ENCODE measurements at regions not wholly inside any gene's neighbourhood (a gene's known extent, or its start where the extent isn't known, plus 50 kb on each side); places are given as distances from the start of the nearest gene placed in this dataset.

DNA sequence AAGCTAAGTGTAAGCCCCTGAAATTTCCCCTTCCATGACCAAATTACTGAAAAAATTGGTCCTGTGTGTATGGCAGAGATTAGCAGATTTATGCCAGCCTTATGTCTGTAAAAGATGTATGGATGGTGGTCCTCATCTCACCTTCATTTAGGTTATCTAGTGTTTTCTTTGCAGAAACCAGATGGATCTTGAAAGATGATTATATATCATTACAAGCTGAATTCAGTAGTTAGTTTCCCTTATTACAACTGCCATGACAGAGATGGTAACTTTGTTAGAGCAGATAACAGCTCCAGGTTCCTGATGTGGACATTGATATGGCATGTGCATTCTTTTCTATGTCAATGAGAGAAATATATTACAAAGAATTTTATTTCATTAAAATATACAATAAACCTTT, 1403.2 kb upstream of the CDH6 start:
- DNase-seq: no peak

DNA sequence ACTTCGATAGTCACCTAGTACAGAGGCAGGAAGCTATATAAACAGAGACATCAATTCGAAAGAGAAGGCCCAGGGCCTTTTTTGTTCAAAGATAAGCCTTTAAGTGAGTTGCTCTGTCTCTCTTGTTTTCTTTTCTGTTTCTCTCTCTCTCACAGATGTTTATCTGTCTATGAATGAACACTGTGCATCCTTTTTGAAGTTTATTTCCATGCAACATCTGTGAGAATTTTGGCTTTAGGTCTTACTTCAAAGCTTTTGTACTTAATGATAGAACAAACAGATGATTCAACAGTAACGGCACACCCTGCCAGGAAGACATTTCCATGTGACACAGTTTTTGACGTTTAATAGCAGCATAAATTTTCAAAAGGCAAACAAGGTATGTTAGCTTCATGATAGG, 1413.1 kb upstream of the CDH6 start:
- no peak for DNase-seq

DNA sequence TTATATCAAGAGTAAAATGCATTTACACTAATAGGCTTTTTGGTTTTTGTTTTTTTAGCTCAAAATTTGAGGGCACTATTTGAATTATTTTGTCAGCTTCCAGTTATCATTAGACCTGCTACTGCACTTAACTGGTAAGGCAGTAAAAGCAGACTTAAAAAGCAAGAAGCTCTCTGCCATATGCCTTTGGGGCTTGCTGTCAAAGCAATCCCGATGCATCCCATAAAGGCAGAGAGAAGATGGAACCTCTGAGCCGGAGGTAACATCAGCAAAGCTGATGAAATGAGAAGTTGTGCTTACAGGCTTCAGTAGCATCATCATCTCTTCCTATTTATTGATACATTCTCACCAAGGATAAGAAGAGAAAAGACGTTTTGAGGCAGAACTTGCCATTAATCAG, 1414.3 kb upstream of the CDH6 start:
- DNase-seq: no peak

DNA sequence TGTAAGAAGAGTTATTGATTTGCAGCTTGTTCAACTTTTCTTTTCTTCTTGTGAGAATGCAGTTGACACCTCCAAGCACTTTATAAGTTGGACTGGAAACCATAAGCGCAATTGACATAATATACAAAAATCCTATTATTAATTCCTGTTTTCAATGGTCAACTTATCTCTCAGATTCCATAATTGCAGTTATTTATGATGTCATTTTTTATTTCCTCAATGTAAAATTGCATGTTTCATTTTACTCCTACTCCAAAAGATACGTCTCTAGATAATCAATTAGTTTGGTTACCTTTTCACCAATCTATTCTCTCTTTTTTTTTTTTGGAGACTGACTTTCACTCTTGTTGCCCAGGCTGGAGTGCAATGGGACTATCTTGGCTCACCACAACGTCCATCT, 1416.1 kb upstream of the CDH6 start:
- DNase-seq: no peak

DNA sequence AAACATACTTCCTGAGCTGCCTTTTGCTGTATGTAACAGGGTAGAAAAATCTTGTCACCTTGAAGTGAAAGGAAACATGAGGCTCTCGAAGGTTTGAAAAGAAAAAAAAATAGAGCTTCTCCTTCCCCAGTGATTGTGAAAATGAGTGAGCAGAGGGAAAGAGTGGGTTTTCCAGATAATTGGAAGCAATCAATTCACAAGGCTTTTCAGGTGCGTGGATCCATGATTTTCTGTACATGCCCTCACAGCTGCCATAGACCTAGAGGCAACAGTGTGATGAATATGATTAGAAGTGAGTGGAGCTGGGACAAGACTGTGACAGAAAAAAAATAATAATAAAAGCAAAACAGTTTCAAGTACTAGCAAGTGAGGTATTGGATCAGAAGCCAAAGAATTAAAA, 1422.5 kb upstream of the CDH6 start:
- DNase-seq: no peak

DNA sequence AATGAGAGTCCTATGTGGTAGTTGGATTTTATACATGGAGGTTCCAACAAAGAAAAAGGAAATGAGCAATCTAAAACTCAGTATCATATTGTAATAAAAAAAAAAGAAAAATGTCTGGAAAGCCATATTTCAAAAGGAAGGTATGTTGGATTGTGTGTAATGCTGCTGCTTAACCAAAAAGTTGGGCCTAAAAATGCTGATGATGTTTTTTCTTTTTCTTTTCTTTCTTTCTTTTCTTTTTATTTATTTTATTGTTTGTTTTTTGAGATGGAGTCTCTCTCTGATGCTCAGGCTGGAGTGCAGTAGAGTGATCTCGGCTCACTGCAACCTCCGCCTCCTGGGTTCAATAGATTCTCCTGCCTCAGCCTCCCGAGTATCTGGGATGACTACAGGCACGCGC, 1424.0 kb upstream of the CDH6 start:
- no peak for DNase-seq

DNA sequence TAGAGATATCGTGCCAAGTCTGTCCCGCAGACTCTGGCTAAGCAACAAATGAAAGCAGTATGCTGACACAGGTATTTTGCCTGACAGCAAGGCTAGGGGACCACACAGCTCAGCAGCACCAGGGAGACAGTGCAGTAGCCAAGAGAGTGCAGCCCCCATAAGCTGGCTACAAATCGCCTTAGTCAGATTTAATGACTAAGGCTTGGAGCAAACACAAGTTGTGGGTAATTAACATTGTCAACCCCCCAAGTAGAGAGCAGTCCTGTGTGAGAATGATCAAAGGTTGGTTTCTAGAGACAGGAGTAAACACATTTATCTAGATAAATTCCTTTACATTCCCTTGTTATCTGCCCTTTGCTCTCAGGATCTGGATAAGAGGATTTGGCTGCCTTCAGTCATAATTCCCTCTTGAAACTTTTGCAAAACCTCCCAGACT, 1434.5 kb upstream of the CDH6 start:
- no peak for DNase-seq

DNA sequence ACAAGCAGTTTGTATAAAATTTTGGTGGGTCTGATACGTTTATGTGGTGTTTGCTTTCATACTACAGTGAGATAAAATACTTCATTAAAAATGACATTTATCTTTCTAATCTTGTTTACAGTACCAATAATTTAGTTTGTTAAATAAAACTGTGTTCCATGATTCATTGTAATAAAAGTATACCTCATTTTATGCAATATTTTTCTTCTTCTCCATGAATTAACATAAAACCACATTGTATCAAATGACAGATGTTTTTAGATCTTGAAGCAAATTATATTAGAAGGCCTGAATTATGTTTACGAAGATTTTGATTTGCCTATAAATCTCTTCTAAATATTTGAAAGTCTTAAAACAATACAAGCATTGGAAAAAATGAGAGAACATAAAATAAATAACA, 1443.0 kb upstream of the CDH6 start:
- no peak for DNase-seq

DNA sequence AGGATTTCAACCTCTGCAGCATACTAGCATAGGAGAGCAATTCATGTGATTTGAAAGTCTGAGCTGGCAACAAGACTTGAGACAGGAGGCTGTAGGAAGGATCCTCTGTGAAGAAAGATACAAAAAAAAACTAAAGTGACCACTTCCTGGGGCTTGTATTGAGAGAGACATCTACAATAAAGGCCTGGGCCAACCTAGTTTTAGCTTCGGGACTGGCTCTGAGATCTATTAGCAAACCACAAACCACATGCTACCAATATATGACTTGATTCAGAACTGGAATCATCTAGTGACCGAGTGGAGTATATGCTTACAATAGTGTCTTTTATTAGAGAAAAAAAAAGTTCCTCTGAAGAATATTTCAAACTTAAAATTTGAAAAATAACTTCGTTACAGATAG, 1448.9 kb upstream of the CDH6 start:
- DNase-seq: no peak

DNA sequence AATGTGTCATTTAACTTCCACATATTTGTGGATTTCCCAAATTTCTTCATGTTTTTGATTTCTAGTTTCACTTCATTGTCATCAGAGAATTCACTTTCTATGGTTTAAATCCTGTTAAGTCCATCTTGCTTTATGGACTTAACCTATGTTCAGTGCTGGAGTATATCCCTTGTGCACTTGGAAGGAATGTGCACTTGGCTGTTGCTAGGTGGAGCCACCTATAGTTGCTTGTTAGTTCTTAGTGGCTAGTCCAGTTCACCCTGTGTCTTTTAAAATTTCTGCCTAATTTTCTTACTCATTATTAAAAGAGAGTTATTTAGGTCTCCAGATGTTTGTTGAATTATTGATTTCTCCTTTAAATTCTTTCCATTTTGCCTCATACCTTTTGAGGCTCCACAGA, 1472.5 kb upstream of the CDH6 start:
- no peak for DNase-seq

DNA sequence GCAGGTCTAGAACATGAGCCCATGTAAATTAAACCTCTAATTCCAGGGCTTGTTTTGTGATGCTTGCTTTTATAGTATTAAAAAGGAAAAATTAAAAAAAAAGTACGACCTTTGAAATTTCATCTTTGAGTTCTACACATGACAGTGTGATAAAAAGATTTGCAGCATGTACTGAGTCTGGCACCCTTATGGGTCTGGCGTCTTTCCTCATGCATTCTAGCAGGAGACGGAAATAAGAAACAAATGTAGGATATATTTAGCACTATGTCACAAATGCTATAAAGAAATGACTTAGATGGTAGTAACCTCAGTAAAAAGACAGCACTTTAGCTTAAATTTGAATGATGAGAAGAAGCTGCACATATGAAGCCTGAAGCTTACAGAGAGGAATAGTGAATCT, 1474.3 kb upstream of the CDH6 start:
- DNase-seq: no peak

DNA sequence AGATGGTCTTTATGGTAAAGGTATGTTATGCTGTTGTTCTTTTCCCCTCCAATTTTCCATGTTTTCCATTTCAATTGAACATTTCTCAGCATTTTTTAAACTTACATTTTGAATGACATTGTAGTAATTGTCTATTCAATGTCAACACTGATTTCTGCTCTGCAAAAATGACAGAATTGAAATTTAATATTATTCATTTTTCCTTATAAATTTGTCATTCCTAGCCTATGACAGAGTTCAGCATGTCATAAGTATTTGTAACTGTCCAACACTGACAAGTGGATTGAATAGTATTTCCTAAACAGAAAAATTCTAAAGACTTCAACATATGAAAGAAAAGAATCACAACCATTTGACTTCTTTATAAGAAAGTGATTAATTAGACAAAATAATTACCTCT, 1478.3 kb upstream of the CDH6 start:
- no peak for DNase-seq

DNA sequence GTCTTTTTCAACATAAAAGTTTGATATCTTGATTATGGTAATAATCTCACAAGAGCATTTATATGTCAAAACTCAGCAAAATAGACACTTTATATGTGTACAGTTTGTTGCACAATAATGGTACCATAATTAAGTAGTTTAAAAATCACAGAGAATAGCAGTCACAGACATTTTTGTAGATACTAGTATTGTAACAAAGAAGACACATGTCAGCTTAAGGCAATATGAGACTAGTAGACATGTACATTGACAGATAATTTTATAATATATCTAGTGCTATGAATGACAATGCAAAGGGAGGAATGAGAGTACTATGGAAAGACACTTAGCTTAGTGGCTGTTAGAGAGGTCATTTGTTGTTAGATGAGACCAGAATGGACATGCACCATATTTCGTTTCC, 1490.6 kb upstream of the CDH6 start:
- DNase-seq: no peak

DNA sequence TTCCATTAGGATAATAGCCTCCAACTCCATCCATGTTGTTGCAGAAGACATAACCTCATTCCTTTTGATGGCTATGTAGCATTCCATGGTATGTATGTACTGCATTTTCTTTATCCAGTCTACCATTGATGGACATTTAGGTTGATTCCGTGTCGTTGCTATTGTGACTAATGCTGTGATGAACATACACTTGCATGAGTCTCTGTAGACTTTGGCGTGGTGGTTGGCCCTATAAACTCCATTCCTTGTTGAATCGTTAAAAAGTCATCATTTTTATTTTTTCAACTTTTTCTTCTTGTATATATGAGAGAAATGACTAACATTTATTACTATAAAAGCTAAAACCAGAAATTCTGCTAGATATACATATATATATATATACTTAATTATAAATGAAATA, 1491.9 kb upstream of the CDH6 start:
- DNase-seq: no peak

DNA sequence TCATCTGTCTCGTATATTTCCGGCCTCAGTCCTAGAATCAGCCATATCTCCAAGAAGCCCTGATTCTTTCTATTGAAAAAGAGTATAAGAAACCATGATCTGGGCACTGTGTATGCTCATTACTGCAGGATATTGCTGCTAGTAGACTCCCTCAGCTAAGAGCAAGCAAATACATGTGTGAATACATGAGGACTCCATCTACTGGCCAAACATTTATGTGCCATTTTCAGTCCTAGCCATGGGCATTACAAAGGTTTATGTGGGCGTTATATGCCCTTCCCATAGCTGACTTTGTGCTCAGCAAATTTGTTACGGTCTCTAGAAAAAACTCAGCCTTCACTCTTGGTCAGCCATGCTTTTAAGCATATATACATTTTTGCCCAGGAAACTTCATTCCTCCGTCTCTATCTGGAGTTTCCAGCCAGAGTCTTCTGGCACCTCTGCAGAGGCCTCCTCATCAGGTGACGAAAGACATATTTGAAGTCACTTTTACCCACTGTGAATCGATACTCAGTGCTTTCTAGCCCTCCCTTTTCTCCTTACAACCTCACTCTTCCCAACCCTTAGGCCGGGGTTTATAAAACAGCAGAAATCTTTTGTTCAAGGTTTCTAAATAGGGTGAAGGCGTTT, 1495.6 kb upstream of the CDH6 start:
- peak in 1 of 2 experiments; percentile 22 for DNase-seq

DNA sequence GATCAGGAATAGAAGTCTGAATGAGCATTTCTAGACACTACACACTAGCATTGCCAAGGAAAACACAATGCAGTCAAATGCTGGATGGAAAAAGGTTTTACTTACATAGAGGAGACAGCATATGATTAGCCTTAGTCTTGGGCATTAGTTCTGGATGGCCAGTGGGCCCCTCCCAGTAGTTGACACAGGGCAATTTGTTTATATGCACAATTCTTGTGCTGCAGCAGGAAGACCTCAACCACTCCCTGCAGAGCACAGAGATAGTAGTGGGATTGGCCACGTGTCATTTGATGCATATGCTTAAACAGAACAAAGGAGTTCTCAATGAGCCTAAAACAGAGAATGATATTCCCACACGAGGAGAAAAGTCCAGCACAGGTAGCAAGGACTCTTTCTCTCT, 1496.2 kb upstream of the CDH6 start:
- no peak for DNase-seq

DNA sequence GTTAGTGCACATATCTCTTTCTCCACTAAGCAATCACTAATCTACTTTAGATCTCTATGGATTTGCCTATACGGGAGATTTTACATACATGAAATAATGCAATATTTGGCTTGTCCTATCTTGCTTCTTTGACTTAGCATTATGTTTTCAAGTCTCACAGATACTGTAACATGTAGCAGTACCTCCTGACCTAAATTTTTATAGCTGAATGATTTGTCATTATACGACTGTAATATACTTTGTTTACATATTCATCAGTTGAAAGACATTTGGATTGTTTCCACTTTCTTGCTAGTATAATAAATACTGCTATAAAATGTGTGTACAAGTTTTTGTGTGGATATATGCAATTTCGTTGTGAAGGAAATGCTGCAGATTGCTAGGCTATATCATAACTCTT, 1520.8 kb upstream of the CDH6 start:
- DNase-seq: no peak

DNA sequence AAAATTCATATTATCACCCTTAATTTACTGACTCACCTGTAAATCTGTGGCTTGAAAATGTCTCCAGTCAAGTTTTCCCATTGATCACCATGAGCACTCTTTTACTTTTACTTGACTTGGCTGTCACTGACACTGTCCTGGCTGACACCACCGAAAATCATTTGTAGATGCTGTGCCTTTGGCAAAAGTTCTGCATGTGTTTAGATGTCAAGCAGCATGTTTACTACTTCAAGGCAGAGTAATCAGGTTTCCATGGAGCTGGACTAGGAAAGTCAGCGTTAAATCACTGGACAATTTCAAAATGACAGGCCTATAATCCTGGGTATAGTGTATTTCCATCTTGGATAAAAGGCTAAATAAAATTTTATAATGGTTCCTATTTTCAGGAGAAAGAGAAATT, 1530.6 kb upstream of the CDH6 start:
- no peak for DNase-seq

DNA sequence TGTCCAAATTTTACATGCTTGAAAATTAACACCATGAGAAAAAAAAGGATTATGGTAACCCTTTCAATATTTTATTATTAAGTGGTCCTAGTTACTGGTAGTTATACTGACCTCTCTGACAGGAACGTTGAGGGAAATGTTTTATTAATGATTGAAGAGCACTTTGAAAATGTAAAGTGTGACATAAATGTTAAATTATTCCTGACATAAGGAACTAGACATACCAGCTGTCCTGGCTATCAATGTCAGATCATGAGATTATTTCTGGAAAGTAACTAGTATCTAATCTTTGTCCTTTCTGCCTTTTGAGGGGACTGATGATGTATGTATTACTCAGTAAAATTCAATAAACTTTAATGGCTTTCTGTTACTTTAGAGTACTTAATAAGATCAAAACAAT, 1538.5 kb upstream of the CDH6 start:
- no peak for DNase-seq

DNA sequence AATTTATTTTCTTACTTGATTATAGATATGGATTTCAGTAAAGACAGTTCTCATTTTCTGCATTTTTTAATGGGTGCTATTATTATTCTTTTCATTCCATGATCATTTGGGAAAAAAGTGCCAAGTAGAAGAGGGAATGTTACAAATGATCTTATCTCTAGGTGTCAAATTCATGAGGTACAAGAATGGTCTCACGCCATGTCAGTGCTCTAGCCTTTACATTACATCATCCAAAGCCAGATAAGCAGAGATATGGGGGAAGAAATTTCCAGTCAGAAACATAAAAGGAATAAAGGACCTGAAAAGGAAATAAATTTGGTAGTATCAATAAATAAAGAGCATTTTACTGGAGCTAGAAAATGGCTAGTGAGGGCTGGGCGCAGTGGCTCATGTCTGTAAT, 1544.2 kb upstream of the CDH6 start:
- no peak for DNase-seq

DNA sequence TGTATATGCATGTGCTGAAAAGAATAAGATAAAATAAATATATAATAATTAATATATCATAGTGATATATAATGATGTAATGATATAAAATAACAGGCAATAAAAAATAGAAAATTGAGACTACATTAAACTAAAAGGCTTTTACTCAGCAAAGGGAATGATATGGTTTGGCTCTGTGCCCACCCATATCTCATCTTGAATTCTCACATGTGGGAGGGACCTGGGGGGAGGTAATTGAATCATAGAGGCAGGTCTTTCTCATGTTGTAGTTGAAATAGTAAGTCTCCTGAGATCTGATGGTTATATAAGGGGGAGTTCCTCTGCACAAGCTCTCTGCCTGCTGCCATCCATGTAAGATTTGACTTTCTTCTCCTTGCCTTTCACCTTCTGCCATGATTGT, 1550.9 kb upstream of the CDH6 start:
- no peak for DNase-seq

DNA sequence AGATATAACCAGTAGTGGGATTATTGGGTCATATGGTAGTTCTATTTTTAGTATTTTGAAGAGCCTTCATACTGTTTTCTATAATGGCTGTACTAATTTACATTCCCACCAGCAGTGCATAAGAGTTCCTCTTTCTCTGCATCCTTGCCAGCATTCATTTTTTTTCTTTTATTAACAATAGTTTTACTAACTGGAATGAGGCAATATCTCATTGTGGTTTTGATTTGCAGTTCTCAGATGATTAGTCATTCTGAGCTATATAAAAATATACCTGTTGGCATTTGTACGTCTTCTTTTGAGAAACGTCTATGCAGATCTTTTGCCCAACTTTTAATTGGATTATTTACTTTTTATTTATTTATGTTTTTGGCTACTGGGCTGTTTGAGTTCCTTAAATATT, 1579.3 kb upstream of the CDH6 start:
- DNase-seq: no peak

DNA sequence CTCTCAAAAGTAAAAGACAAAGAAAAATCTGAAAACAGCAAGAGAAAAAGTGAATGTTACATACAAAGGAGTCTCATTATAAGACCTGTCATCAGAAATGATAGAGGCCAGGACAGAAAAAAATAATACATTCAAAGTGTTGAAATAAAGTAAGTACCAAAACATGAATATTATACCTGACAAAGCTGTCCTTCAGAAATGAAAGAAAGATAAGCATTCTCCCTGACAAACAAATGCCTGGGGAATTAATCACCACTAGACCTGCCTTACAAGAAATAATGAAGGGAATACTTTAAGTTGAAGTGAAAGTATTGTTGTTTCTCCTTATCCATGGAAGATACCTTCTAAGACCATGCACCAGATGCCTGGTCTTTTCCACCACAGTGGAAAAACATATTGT, 1605.2 kb upstream of the CDH6 start:
- no peak for DNase-seq

DNA sequence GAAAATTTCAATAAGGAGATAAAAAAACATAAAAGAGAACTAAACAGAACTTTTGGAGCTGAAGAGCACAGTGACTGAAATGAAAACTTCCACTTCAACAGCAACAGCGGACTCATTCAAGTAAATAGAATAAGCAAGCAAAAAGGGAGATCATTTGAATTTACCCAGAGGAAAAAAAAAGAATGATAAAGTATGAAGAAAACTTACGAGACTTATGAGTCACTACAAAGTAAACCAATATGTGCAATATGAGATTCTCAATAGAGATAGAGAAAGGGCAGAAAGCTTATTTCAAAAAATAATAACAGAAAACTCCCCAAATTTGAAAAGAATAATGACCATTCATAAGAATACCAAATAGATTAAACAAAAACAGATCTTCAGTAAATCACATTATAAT, 1605.7 kb upstream of the CDH6 start:
- DNase-seq: no peak

DNA sequence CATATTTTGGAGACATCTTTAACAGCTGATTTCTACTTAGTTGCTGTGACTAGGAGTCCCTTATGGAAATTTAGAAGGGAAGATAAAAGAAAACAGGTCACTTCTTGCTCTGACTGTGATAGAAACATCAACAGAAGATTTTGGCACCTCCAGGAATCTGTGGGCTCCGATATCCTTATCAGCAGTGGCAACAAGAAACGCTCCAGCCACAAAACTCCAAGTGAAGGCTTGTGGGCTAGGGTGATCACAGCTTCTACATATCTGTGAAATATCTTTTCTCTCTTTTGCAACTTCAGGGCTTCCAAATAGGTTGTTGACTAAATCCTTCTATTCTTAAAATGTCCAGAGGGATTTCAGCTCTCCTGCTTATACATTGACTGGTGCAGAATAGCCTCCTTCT, 1625.5 kb upstream of the CDH6 start:
- DNase-seq: no peak

DNA sequence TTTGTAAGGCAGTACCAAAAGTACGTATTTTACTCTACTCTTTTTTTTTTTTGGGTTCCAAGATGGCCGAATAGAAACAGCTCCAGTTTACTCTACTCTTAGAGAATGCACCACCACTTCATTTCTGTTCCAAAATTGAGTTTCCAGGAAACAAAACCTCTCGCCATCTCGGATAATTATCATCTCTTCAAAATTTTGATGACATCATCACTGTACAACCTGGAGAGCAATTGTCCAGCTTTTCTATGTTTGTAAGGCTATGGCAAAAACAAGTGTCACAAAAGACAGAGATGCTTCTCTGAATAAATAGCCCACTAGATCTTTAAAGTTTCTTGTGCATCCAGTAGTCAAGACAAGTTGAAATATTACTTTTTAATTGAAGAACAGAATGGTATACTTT, 1631.9 kb upstream of the CDH6 start:
- DNase-seq: no peak
